PC-9 (cell line): ENCODE measurements at regions not wholly inside any gene's neighbourhood (a gene's known extent, or its start where the extent isn't known, plus 50 kb on each side); places are given as distances from the start of the nearest gene placed in this dataset.

Experiments used
- BruUV-seq: library from RNA; stranded (reverse); fragments of 400-500 nt; replicated peaks from 2 replicates; lab custom pipeline; 2021; lab: Mats Ljungman, UMichigan
- CTCF ChIA-PET: fragments of 300-600 bp; sonication (Branson Sonifier 250); formaldehyde crosslinking; loops from one replicate; lab custom pipeline; 2022; ENCODE audit warnings: antibody characterized with exemption; lab: Charles Lee
- POLR2A ChIA-PET: fragments of 300-600 bp; sonication (Branson Sonifier 250); formaldehyde crosslinking; loops from one replicate; lab custom pipeline; 2022; ENCODE audit warnings: antibody characterized with exemption; ENCODE audit not compliant: unreplicated experiment; lab: Charles Lee
- DNase-seq, 2 experiments: peaks; one replicate each; pipeline versions ENCODE4 v3.0.0 to v3.0.0-alpha.2; 2015 to 2022; ENCODE audit warnings: mixed read lengths in 1 of 2
- H2AFZ ChIP-seq: fragments of 200-600 bp; sonication (generic); 2 replicates; pipeline ENCODE4 v1.8.1; 2017; ENCODE audit warnings: antibody characterized with exemption
- H3F3A ChIP-seq: fragments of 200-600 bp; sonication (generic); 2 replicates; pipeline ENCODE4 v1.8.1; 2017; ENCODE audit warnings: antibody characterized with exemption, mild to moderate bottlenecking, low read depth; ENCODE audit not compliant: insufficient read depth
- H3K27ac ChIP-seq: fragments of 200-600 bp; sonication (generic); 2 replicates; pipeline ENCODE4 v1.6.1; 2016; ENCODE audit warnings: mixed run types
- H3K27me3 ChIP-seq: fragments of 200-600 bp; sonication (generic); 2 replicates; pipeline ENCODE4 v1.6.1; 2016; ENCODE audit warnings: low read depth, mixed run types; ENCODE audit not compliant: insufficient read depth
- H3K36me3 ChIP-seq: fragments of 200-600 bp; sonication (generic); 2 replicates; pipeline ENCODE4 v1.6.1; 2016; ENCODE audit warnings: low read depth, mixed run types
- H3K4me1 ChIP-seq: fragments of 200-600 bp; sonication (generic); replicated peaks from 2 replicates; pipeline ENCODE4 v1.6.1; 2016; ENCODE audit warnings: mixed run types; ENCODE audit not compliant: insufficient read depth
- H3K4me2 ChIP-seq: fragments of 200-600 bp; sonication (generic); 2 replicates; pipeline ENCODE4 v1.6.1; 2017; ENCODE audit warnings: mixed run types
- H3K4me3 ChIP-seq: fragments of 200-600 bp; sonication (generic); 2 replicates; pipeline ENCODE4 v1.6.1; 2016; ENCODE audit warnings: mixed run types
- H3K79me2 ChIP-seq: fragments of 200-600 bp; sonication (generic); 2 replicates; pipeline ENCODE4 v1.6.1; 2017; ENCODE audit warnings: low read depth, mixed run types
- H3K9me2 ChIP-seq: fragments of 200-600 bp; sonication (generic); 2 replicates; pipeline ENCODE4 v1.8.1; 2017; ENCODE audit warnings: mild to moderate bottlenecking; ENCODE audit not compliant: insufficient read depth
- H3K9me3 ChIP-seq: fragments of 200-600 bp; sonication (generic); 2 replicates; pipeline ENCODE4 v1.8.1; 2016; ENCODE audit warnings: low read depth; ENCODE audit not compliant: insufficient read depth
- H4K20me1 ChIP-seq: fragments of 200-600 bp; sonication (generic); 2 replicates; pipeline ENCODE4 v1.8.1; 2017; ENCODE audit not compliant: insufficient read depth
- CTCF ChIP-seq: fragments of 200-600 bp; sonication (generic); conservative IDR thresholded peaks from 2 replicates; pipeline ENCODE4 v1.6.1; 2017; ENCODE audit warnings: mixed run types, antibody characterized with exemption, mild to moderate bottlenecking, moderate library complexity
- EZH2 ChIP-seq: fragments of 200-600 bp; sonication (generic); IDR thresholded peaks from 2 replicates; pipeline ENCODE4 v1.8.0; 2017; ENCODE audit warnings: antibody characterized with exemption, low read depth
- intact Hi-C: fragments of 100-400 bp; cut with micrococcal nuclease; formaldehyde crosslinking; loops from one replicate; pipeline ENCODE4 v1.10.0; 2022; ENCODE audit not compliant: unreplicated experiment

- Histone ChIP-seq H2AFZ (no peak overlapping the region), H3K27me3 (no peaks in the 10 kb centered on the region), H3K4me1 (peaks cover 41% of the 10 kb centered on the region), H3K9me3 (no peaks in the 10 kb centered on the region), H3K9me2 (no peaks in the 10 kb centered on the region), H3K4me2 (no peak overlapping the region), H3K79me2 (peaks cover 90% of the 10 kb centered on the region), H3K36me3 (0 out of 2 replicates have a peak, but pooled peaks cover 3% of the 10 kb centered on the region), H4K20me1 (no peaks in the 10 kb centered on the region), H3K27ac (no peak overlapping the region), H3F3A (peaks cover 14% of the 10 kb centered on the region), H3K4me3 (no peak overlapping the region)
- TF ChIP-seq CTCF: no peak
- no peak for TF ChIP-seq EZH2
- intact Hi-C loops: no loop called here
- no TSS peak for BruUV-seq
- CTCF ChIA-PET: no interaction called here
- POLR2A ChIA-PET: no interaction called here
- peak in 1 of 2 experiments; percentile 10 for DNase-seq
These were observed 77.4 kb upstream of the DOCK9 start for GRCh38 chr13:99055281-99055680.

- H4K20me1 ChIP-seq: no peaks in the 10 kb centered on the region
These were observed 77.9 kb upstream of the DOCK9 start for GRCh38 chr13:99055735-99056134.

GRCh38 chr13:99056381-99057014 is 78.6 kb upstream of the DOCK9 start:
- BruUV-seq: no TSS peak
- TF ChIP-seq CTCF: no peak

More at GRCh38 chr13:99055735-99056134, 77.9 kb upstream of the DOCK9 start:
- no peak overlapping the region for H2AFZ ChIP-seq
- peaks cover 40% of the 10 kb centered on the region for H3K4me1 ChIP-seq
- CTCF ChIA-PET: no interaction called here
- H3K79me2 ChIP-seq: peaks cover 90% of the 10 kb centered on the region
- H3K36me3 ChIP-seq: 0 out of 2 replicates have a peak, but pooled peaks cover 3% of the 10 kb centered on the region
- no peaks in the 10 kb centered on the region for H3K9me3 ChIP-seq
- H3F3A ChIP-seq: peaks cover 14% of the 10 kb centered on the region
- H3K4me2 ChIP-seq: peak overlapping the region; percentile 45; the same call in 1 of the 2 replicates
- H3K27ac ChIP-seq: no peak overlapping the region
- POLR2A ChIA-PET: no interaction called here
- DNase-seq: peak in 1 of 2 experiments; percentile 17
- TF ChIP-seq CTCF (no peak), EZH2 (no peak)
- no peaks in the 10 kb centered on the region for H3K9me2 ChIP-seq
- no peaks in the 10 kb centered on the region for H3K27me3 ChIP-seq
- no peak overlapping the region for H3K4me3 ChIP-seq
- intact Hi-C loops: no loop called here
- BruUV-seq: no TSS peak

More at GRCh38 chr13:99056381-99057014, 78.6 kb upstream of the DOCK9 start:
- ChIA-PET POLR2A (no interaction called here), CTCF (no interaction called here)
- Histone ChIP-seq H3K79me2 (peaks cover 90% of the 10 kb centered on the region), H3K4me2 (peak overlapping the region; percentile 45), H3F3A (peaks cover 14% of the 10 kb centered on the region), H4K20me1 (no peaks in the 10 kb centered on the region), H3K27me3 (no peaks in the 10 kb centered on the region), H3K4me3 (no peak overlapping the region), H3K4me1 (peaks cover 40% of the 10 kb centered on the region), H3K27ac (peak overlapping the region; percentile 51), H3K36me3 (0 out of 2 replicates have a peak, but pooled peaks cover 3% of the 10 kb centered on the region), H2AFZ (no peak overlapping the region), H3K9me2 (no peaks in the 10 kb centered on the region), H3K9me3 (no peaks in the 10 kb centered on the region)
- intact Hi-C loops: no loop called here
- no peak for DNase-seq
